ENCODE measurements at regions not wholly inside any gene's neighbourhood (a gene's known extent, or its start where the extent isn't known, plus 50 kb on each side); places are given as distances from the start of the nearest gene placed in this dataset.

DNA sequence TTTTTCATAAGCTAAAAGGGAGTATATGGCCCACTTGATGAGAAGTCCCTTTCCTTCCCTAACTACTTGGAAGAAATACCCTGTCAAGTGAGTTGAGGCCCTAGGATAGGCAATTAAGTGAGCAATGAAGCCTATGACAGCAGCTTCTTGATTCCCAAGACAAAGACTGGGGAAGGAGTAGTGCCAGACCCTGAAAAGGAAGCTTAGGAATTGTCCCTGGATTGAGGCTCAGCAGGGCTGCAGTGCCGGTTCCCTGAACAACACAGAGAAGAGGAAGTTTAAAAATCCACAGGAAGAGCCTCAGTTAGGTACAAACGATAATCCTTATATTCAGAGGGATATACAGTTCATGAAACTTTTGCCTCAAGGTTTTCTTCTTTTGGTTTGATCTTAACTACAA lies 61.8 kb upstream of the RAD23B start:
- TF ChIP-seq, protein P1, sequence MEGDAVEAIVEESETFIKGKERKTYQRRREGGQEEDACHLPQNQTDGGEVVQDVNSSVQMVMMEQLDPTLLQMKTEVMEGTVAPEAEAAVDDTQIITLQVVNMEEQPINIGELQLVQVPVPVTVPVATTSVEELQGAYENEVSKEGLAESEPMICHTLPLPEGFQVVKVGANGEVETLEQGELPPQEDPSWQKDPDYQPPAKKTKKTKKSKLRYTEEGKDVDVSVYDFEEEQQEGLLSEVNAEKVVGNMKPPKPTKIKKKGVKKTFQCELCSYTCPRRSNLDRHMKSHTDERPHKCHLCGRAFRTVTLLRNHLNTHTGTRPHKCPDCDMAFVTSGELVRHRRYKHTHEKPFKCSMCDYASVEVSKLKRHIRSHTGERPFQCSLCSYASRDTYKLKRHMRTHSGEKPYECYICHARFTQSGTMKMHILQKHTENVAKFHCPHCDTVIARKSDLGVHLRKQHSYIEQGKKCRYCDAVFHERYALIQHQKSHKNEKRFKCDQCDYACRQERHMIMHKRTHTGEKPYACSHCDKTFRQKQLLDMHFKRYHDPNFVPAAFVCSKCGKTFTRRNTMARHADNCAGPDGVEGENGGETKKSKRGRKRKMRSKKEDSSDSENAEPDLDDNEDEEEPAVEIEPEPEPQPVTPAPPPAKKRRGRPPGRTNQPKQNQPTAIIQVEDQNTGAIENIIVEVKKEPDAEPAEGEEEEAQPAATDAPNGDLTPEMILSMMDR (IDR thresholded peaks at IDR 0.05), result no peak
- no peak for TF ChIP-seq POLR2A (IDR thresholded peaks at IDR 0.05)
- TF ChIP-seq EP300 (IDR thresholded peaks at IDR 0.05), result no peak
